GM19463 (cell line): ENCODE measurements at regions not wholly inside any gene's neighbourhood (a gene's known extent, or its start where the extent isn't known, plus 50 kb on each side); places are given as distances from the start of the nearest gene placed in this dataset.

Experiments
- ATAC-seq: cut with Tn5 transposase; IDR thresholded peaks from one replicate; pipeline ENCODE4 v1.9.1; 2021; ENCODE audit warnings: mild to moderate bottlenecking, moderate library complexity; ENCODE audit not compliant: unreplicated experiment

DNA sequence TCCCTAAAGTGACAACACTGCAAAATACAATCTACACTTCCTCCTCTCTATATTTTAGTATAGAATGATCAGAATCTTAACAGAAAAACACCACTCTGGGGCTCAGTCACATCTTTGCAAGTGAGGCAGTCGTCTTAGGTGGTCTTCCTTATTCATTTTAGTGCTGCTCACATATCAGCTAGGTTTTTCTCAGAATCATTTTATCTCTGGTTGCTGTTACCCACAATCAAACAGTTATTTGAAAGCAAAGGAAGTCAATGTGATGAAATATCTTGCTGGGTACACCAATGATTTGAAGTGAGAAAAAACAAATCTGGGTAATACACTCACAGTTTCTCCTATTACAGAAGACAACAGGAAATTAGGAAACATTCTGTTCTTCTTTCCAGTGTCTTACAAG is 275.2 kb downstream of the DSEL start:
- ATAC-seq: no peak

GRCh38 chr18:67239826-67240225 is 276.7 kb downstream of the DSEL start:
- no peak for ATAC-seq

DNA sequence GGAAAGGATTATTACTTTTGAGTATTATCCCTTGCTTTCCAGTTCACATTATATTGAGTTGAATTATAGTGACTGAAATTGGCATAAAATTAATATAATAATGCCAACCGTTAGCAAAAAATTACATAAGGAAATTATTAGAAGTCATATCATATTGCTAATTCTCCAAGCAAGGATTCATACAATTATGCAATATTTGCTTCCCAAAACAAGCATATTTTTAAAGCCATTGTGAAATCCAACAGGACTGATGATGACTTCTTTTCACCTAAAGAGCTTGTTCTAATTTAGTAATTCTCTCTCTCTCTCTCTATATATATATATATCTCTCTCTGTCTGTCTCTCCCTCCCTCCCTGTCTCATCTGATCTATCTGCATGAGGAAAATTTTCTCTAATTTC is 283.5 kb downstream of the DSEL start:
- no peak for ATAC-seq

DNA sequence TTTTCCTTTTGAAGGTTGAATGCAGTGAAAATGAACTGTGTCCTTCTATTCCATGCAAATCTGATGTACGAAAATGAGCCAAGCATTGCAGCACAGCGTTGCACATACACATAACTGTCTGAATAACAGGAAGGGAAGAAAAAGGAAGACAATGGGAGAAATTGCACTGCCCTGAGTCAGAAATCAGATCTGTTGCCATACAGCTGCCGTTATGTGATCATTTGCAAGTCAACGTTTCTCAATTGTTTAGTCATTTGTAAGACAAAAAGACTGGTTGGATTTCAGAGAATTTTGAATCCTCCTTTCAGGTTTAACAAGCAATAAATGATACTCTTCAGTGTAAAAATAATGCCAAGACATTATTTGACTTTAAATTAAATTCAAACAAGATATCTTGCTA is 284.1 kb downstream of the DSEL start:
- no peak for ATAC-seq

GRCh38 chr18:67222887-67223286 is 293.6 kb downstream of the DSEL start:
- ATAC-seq: no peak

DNA sequence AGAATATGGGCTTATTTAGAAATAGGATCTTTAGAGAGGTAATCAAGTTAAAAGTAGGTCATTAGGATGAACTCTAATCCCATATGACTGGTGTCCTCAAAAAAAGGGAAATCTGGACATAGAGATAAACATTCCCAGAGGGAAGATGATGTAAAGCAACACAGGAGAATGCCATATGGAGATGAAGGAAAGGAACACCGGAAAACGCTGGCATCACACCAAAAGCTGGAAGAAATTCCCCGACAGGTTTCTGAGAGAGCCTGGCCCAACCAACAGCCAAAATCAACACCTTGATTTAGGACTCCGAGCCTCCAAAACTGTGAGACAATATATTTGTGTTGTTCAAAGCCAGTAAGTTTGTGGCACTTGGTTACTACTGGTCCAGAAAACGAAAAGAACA is 296.7 kb downstream of the DSEL start:
- ATAC-seq: no peak

DNA sequence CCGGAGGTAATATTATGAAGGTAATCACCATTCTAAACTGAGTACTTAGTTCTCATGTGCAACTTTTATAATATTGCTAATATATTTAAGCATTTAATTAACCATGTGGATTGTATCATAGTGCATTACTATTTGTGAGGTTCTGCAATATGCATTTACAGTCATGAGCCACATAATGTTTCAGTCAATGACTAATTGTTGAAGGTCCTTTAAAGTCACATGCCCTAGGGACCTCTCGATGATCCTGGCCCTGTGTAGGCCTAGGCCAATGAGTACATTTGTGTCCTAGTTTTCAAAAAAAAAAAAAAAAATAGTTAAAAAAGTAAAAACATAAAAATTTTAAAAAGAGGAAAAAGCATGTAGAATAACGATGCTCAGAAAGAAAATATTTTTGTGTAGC is 298.0 kb downstream of the DSEL start:
- no peak for ATAC-seq

DNA sequence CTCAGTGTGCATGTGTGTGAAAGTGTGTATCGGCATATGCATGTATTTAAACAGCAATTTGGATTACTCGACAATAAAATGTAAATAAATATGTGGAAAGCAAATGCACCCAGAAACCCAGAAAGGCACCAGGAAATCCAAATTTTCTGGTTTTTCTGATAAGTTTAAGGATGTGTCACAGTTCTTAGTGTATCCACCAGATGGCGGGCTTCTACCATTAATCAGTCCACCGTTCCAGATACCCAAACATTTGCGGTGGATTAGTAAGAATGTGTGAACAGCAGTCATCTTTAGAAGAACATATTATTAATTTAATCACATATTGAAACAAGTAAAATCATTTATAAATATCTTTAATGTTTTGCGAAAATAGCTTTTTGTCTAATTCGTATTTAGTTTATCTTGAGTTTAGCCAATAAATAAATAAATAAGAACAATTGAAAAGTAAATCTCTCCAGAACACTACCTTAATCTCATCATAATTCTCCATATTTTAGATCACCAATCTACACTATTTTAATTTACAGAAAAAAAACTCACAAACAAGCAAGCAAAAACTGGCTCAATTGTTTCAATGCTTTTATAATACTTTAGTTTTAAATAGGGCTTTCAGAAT is 298.9 kb downstream of the DSEL start:
- peak; percentile 80 for ATAC-seq

DNA sequence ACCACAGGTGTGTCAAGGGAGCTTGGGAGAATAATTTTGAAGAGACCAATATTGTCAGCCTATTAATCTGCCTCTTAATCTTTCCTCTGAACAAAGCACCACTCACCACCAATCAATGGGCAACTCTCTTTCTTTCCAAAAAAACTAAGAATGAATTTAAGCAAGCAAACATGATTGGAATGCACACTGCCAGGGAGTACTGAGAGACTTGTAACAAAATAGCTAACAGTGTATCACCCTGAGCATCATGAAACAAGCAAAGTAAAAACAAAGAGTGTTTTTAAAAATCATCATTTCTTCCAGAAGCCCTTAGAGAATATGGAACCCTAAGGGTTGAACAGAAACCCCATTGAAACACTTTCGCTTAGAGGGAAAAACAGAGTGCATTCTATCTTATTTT is 299.7 kb downstream of the DSEL start:
- no peak for ATAC-seq

GRCh38 chr18:67215686-67216085 is 300.8 kb downstream of the DSEL start:
- ATAC-seq: no peak

GRCh38 chr18:67211646-67212045 is 304.9 kb downstream of the DSEL start:
- no peak for ATAC-seq

DNA sequence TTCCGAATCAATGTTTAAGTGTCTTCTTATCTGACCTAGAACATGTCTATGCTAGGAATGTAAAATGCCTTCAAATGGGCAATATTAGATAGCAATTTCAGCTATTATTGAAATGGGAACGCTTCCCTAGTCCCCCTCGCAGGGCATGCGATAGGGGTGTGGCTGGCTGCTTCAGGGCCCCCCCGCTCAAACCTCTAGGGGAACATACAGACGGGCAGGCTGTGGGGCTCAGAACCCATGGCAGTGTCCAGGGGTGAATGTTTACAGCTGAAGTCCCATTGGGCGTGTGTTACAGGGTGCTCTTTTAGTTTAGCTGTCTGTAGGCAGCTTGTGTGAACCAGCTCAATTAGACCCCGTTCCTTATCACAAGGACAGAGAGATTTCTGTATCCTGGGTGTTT is 315.9 kb downstream of the DSEL start:
- ATAC-seq: no peak

GRCh38 chr18:67199993-67200617 is 316.4 kb downstream of the DSEL start:
- ATAC-seq: peak; percentile 76

GRCh38 chr18:67194886-67195285 is 321.6 kb downstream of the DSEL start:
- no peak for ATAC-seq

DNA sequence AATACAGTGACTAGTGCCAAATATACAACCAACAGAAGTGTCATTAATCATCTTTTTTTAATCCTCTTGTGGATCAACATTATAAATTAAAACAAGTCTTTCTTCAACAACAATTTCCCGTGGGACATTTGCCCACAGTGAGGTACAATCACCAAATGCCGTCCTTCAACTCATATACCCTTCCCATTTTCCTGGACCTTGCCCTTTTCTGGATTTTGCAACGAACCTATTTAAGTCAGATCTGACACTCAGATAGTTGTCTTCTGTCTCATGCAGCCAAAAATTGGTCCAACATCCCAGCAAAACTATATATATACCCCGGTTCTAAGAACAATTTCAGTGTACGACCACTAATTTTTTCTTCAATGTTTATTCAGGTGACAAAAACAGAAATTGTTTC is 324.0 kb downstream of the DSEL start:
- no peak for ATAC-seq

DNA sequence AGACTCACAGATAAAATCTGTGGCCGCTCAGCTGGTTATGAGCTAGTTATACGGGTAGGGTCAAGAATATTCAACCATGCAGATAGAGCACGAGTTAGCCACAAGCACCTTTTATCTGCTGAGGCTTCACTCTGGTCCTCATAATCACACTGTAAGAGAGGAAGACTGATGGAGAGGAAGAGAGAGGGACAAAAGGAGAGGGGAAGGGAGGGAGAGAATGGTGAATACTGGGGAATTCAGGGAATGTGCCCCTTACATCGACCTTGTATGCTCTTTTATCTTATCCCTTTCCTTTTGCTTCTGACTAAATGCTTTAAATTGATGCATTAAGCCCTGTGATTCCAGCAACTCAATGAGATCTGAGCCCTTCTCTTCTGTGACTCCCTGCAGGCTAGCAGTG is 333.1 kb downstream of the DSEL start:
- no peak for ATAC-seq

DNA sequence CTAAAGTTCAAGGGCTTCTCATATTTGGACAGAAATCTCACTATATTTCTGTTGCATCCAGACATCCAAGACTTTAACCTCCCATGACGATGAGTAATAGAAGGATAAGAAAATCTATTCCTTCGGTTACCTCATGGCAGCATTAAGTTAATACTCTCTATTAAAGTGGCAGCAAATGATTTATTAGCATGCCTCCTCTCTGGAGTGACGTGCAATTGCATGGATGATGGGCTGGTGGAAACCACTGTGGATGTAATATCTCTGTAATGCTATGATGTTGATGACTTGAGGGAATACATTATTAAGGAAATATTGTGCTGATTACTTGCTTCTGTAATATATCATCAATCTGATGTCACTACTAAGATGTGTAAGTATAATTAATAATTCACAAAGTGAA is 336.8 kb downstream of the DSEL start:
- no peak for ATAC-seq

GRCh38 chr18:67159662-67160061 is 356.9 kb downstream of the DSEL start:
- no peak for ATAC-seq

DNA sequence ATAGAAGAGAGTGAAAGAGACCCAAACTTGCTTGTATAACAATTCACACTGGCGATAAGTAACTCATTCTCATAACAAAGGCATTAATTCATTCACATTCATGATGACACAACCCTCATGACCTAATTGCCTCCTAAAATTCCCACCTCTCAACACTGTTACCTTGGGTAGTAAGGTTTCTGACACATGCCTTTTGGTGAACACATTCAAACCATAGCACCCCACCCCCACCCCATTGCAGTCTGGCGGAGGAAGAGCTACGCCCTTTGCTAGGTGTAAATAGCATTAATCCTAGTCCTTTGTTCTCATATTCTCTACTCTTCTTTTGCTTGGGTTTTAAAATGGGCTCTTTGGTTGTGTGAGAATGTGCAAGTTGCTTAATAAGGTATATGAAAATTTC is 361.5 kb downstream of the DSEL start:
- no peak for ATAC-seq

- ATAC-seq: no peak
Observed at GRCh38 chr18:67151366-67151765, 365.2 kb downstream of the DSEL start.

DNA sequence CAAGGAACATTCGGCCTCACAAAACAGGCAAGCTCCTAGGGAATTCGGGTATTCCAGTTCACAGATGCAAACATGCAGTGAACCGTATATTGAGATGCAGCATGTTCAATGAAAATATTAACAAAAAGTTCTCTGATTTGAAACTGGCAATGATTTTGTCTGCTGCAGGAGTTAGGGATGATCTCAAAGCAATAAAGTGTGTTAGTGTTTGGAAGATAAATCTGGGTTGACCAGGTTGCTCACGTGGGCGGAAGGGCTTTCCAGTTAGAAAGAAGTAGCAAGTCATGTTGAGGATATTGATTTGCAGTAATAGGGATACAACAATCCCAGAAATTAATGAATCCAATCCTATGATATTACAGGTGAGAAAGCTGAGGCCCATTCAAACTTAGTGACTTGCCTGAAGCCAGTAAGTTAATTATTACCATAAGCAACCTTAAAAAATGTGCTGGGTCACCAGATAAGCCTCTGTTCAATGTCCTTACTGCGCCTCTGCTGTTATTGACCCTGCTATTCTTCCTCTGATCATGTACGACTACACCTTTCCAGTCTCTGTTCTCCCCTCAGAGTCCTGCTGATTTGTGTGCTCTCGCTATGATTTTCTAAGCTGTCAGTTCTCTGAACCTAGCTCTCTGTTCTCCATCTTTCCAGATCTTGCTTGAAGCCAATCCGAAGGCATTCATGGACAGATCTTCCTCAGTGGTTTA is 370.8 kb downstream of the DSEL start:
- ATAC-seq: no peak

GRCh38 chr18:67144329-67144728 is 372.2 kb downstream of the DSEL start:
- ATAC-seq: no peak
